ENCODE measurements at regions not wholly inside any gene's neighbourhood (a gene's known extent, or its start where the extent isn't known, plus 50 kb on each side); places are given as distances from the start of the nearest gene placed in this dataset.

- TF ChIP-seq GABPA (IDR thresholded peaks at IDR 0.05; ENCODE audit: low read depth) (no peak), CTCF (IDR thresholded peaks at IDR 0.05; ENCODE audit: insufficient read depth, low read length) (no peak)
Observed at GRCh38 chr11:130629039-130629438, 180.6 kb downstream of the ADAMTS15 start.
